Cardiac septum (tissue), 1 donor: ENCODE measurements at regions not wholly inside any gene's neighbourhood (a gene's known extent, or its start where the extent isn't known, plus 50 kb on each side); places are given as distances from the start of the nearest gene placed in this dataset.

ENCODE experiments used
- DNase-seq: peaks from one replicate; pipeline ENCODE4 v3.0.0-alpha.2; 2020; ENCODE audit warnings: low spot score
- intact Hi-C: fragments of 100-400 bp; cut with DNase I; formaldehyde crosslinking; loops from one replicate; pipeline ENCODE4 v1.14.0; 2022
- donor health status: DM: no; HTN: no; CAD: no.

- intact Hi-C loops, result no loop called here
- DNase-seq, result no peak
Observed at GRCh38 chr10:63887023-63887589, 365.9 kb downstream of the REEP3 start.

DNA sequence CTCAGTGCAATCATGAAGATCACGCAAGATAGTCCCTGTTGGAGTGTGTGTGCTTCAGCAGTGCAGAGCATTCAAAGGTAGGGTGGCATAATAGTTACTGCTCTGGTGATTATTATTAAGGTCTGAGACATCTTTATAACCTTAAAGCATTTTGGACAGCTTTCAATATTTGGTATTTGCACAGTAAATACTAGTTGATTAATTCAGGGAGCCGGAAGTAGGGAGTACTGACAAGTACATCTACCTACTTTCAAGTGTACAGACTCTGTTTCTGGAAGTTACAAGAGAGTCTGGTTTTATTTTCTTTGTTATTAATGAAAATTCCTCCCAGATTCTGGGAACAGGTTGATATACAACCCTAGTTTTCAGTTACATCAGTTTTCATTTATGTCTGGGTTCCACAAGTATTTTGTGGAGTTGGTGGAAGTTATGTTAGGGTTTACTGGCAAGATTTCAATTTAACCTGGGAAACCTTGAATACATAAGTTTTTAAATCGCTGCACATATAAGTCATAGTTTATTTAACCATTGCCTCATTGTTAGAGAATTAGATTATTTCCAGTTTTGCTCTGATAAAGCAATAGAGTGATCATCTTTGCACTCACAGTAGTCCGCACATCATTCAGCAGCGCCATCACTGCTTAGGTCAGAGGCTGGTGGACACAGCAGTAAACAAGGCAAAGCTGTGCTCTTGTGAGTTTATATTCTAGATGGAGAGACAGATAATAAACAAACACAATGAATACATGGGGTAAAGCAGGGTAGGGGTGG, 366.6 kb downstream of the REEP3 start:
- DNase-seq, result no peak
- intact Hi-C loops, result no loop called here

DNA sequence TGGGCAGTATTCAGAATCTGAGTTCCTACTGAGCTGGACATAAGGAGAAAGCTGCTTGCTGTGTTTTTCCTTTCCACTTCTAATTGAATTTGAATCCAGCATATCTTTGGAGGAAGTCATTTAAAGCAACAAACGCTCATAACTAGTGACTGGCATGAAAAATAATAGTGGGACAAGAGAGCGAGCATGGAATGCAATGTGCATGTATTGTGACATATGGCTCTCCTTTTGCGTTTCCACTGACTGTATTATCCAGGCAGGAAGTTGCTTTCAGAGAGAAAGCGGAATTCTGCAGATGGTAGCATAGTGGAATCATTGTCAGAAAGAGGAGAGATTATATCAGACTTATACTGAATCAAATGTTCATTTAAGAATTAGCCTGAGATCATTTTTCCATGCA, 368.6 kb downstream of the REEP3 start:
- no peak for DNase-seq
- intact Hi-C loops, result no loop called here

DNA sequence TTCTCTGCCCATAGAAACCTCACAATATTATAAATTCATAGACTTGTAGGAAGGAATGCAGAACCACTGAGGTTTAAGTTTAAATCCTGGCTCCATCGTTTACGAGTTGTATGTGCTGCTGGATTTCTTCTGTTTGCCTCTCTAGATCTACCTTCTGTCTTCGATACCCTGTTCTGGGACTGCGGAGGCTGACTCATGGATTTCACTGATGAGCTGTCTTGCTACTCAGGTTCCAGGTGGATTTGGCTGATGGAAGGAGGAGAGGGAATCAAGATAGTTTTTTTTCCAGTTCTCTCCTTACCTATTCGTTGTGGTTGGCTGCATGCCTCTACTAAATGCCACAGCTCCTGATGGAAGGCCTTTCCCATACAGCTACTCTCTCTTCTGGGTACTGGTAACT, 375.8 kb downstream of the REEP3 start:
- intact Hi-C loops, result no loop called here
- DNase-seq, result no peak

- intact Hi-C loops, result no loop called here
- DNase-seq, result no peak
Observed at GRCh38 chr10:63899673-63900300, 378.6 kb downstream of the REEP3 start.

GRCh38 chr10:63901228-63901627, 380.0 kb downstream of the REEP3 start:
- DNase-seq, result no peak
- intact Hi-C loops, result no loop called here

DNA sequence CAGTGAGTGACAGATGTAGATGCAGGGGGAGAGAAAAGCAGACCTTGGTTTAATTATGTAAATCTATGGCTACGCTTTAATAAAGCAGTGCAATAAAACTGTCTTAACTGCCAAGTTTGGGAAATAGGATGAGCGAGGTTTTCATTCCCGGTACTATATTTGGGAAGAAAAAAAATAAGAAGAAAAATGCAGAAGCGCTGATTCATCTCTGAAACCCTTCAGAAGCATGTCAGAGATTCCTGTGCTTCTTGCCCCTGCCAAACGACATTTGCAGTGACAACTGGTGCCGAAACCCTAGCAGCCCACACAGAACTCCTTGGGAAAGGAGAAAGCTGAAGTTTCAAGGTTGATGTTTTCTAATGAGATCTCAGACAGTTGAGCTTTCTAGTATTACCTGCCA, 380.7 kb downstream of the REEP3 start:
- DNase-seq, result no peak
- intact Hi-C loops, result no loop called here

GRCh38 chr10:63910806-63911205, 389.6 kb downstream of the REEP3 start:
- intact Hi-C loops, result no loop called here

DNA sequence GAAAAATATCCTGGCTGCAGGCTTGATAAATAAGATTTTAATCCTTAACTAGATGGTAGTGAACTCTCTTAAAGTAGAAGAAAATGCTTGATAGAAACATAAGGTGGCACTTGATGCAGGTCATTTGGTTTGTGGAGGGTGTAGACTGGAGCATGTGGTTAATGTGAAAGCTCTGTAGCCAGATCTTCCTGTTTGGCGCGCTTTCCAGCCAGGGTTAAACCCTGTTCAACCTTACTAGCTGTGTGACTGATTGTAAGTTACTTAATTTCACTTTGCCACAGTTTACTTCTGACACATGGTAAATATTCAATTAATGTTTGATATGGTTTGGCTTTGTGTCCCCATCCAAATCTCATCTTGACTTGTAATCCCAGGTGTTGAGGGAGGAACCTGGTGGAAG, 394.0 kb downstream of the REEP3 start:
- intact Hi-C loops, result no loop called here
- no peak for DNase-seq

More at GRCh38 chr10:63910806-63911205, 389.6 kb downstream of the REEP3 start:
- DNase-seq, result no peak

DNA sequence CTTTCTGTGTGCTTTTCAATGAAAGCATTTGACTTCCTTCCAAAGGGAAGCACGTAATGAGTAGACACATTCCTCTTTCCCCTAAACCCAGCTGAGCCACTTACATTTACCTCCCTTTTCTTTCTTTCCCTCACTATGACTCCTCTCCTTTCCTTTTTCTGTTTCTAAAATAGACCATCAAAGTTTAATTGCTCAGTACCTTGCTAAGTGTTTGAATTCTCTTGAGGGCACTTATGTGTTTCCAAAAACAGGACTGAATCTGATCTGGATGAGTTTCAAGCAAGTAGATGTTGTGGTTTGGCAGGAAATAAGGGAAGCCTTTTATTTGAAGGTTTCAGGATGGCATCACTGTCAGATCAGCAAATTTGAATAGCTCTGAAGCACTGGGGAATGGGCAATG, 396.2 kb downstream of the REEP3 start:
- intact Hi-C loops, result no loop called here
- no peak for DNase-seq

DNA sequence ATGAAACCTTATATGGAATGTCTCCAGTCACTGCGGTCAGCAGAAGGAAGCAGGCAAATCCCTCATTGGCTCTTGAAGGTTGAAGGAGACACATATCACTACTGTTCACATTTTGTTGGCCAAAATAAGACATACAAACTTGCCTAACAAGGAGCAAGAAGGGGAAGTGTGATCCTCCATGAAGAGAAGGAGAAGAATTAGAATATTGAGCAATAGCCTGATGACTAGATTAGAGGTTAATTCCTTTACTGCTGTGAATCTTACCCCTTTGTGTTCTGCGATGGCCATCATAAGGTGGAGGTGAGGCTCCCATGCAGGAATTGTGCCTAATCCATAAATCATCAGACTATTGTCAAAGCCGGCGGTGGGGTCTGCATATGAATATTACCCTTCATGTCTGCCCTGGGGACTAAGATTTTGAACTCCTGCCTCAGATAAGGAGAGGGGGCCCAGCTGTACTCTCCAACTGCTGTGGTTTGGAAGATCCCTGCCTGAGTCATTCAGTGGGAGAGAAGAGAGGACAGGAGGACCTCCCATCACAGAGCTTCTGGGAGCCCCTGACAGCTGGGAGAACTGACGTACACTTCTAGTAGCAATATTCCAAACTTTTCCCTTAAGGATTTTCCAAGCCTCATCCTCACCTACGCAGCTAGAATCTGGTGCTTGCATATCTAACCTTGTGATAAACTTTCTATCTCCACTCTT, 398.5 kb downstream of the REEP3 start:
- no peak for DNase-seq
- intact Hi-C loops, result no loop called here

- intact Hi-C loops, result no loop called here
- DNase-seq, result no peak
Observed at GRCh38 chr10:63920926-63921325, 399.7 kb downstream of the REEP3 start.

GRCh38 chr10:63921908-63922467, 400.8 kb downstream of the REEP3 start:
- no peak for DNase-seq
- intact Hi-C loops, result no loop called here

DNA sequence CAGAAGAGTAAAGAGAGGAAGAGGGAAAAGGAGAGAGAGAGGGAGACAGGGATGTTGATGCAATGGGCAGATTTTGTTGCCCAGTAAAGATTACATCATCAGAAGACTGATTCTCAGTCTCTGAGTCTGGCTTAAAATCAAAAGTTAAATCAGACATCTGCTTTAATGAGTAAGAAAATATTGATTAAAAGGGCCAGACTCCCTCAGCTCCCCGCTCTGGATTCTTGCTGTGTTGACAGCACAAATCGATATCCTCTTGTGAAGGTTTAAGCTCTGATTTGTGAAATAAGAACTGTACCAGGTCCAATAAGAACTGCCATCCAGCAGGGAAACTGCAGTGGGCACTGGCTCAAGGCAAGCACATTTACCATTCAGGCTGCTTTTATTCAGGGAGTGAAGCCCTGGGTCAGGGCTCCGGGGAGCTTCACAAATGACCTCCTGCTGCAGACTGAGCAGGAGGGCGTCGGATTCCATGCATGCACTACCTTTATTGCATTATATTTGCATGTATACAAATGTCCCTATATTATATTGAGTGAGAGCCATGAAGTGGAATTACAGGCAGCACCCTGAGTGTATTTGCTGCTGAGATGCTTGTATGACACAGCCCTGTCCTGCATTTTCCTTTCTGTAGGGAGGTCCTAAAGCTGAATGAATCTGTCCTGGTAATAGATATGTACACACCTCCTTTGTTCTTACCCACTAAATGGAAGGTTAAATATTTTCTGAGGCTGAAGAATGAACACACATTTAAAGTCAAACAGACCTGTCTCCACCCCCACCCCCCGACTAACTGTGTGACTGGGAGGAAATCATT, 401.5 kb downstream of the REEP3 start:
- intact Hi-C loops, result no loop called here
- no peak for DNase-seq

- intact Hi-C loops, result no loop called here
- DNase-seq, result no peak
Observed at GRCh38 chr10:63929831-63930467, 408.7 kb downstream of the REEP3 start.

- no peak for DNase-seq
- intact Hi-C loops, result no loop called here
Observed at GRCh38 chr10:63930584-63930983, 409.4 kb downstream of the REEP3 start.

DNA sequence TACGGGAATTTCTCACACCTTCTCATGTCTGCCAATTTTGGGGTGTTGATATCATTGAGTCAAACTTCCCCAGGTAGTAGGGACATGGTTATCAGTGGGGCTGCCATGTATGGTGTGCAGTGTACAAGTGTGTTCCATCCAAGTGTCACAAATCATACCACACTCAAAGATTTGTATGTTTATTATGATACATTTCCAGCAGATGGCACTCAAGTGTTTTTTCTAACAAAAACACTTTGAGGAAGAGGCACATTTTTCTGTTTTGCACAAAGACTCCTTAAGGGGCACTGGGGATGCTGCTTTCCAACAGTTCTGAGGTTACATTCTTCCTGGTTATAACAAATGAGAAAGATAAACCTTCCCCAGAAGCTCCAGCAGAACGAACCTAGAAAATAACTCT, 414.5 kb downstream of the REEP3 start:
- intact Hi-C loops, result no loop called here

DNA sequence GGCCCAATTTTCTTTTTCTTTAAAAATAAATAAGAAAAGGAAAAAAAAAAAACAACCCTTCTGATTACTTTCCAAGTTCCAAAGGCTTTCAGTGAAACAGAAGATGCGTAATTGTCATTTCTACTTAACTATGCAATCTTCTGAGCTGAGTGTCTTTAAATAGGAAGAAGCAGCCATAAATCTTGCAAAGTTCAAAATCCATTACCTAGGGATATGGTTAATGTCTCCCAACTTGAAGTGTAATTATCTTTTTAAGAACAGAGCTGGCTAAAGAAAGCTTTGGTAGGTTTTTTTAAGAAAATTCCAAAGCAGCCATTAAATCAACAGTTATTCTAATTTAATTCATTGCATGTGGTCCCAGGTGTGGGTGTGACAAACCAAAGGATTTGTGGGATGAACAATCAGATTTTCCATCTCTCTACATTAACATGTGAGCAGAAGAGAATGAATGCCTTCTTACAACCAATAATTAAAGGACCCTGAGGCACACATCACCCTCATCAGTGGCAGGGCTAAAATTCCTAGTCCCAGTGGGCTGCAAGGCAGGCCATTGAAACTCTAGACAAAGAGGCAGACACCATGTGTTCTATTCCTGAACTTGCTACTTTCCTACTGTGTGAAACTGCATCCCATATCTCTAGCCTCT, 419.2 kb downstream of the REEP3 start:
- DNase-seq, result no peak
- intact Hi-C loops, result no loop called here

More for the DNA sequence above, 414.5 kb downstream of the REEP3 start:
- DNase-seq, result no peak
